ENCODE measurements at regions not wholly inside any gene's neighbourhood (a gene's known extent, or its start where the extent isn't known, plus 50 kb on each side); places are given as distances from the start of the nearest gene placed in this dataset.

- 13 to 88% (median 43%) methylated on average over 1 of the region's 1 CpG; no CpG with 5 or more reads in 4 of the 10 experiments for WGBS, 10 experiments
- Histone ChIP-seq H3K27ac (no peak overlapping the region), H3K4me3 (no peak overlapping the region), H3K4me1 (replicated peaks in 1 of 2) (peaks cover 9 to 18% of the 10 kb centered on the region in 2 donors)
- in situ Hi-C loops (cut with MboI; ENCODE audit: low pct_unique_long_range_greater_than_20kb in 2 of 9, low sequenced_read_pairs in 9 of 9, unreplicated experiment in 9 of 9): no loop called here
- no peak for ATAC-seq (replicated peaks in 6 of 8)
Measured at GRCh38 chr10:105988848-105989247, 1175.7 kb downstream of the SORCS1 start.

- Histone ChIP-seq H3K27ac (no peak overlapping the region), H3K4me3 (no peak overlapping the region), H3K4me1 (replicated peaks in 1 of 2) (peaks cover 9 to 32% of the 10 kb centered on the region in 2 donors)
- in situ Hi-C loops (cut with MboI; ENCODE audit: low pct_unique_long_range_greater_than_20kb in 2 of 9, low sequenced_read_pairs in 9 of 9, unreplicated experiment in 9 of 9): no loop called here
- 0 to 100% (median 68%) methylated on average over 1 to 3 of the region's 3 CpGs for WGBS, 10 experiments
- ATAC-seq (replicated peaks in 6 of 8): peak in 5 of 8 experiments; percentile 19 to 70 (median 68)
Measured at GRCh38 chr10:105986912-105987635, 1177.4 kb downstream of the SORCS1 start.

- Histone ChIP-seq H3K4me3 (no peak overlapping the region), H3K27ac (no peak overlapping the region), H3K4me1 (replicated peaks in 1 of 2) (peaks cover 9 to 32% of the 10 kb centered on the region in 2 donors)
- no peak for ATAC-seq (replicated peaks in 6 of 8)
- WGBS, 10 experiments: 17 to 100% (median 91%) methylated on average over 1 to 2 of the region's 2 CpGs; no CpG with 5 or more reads in 1 of the 10 experiments
- in situ Hi-C loops (cut with MboI; ENCODE audit: low pct_unique_long_range_greater_than_20kb in 2 of 9, low sequenced_read_pairs in 9 of 9, unreplicated experiment in 9 of 9): no loop called here
Measured at GRCh38 chr10:105986486-105986885, 1178.0 kb downstream of the SORCS1 start.

GRCh38 chr10:105982735-105983134 is 1181.8 kb downstream of the SORCS1 start:
- peaks cover 9 to 25% of the 10 kb centered on the region in 2 donors for H3K4me1 ChIP-seq (replicated peaks in 1 of 2)
- H3K27ac ChIP-seq: peak overlapping the region in 1 of 2 donors; percentile 10
- 8 to 52% (median 20%) methylated on average over 1 to 3 of the region's 3 CpGs; no CpG with 5 or more reads in 5 of the 10 experiments for WGBS, 10 experiments
- H3K4me3 ChIP-seq: no peak overlapping the region
- in situ Hi-C loops (cut with MboI; ENCODE audit: low pct_unique_long_range_greater_than_20kb in 2 of 9, low sequenced_read_pairs in 9 of 9, unreplicated experiment in 9 of 9): no loop called here
- ATAC-seq (replicated peaks in 6 of 8): peak in 5 of 8 experiments; percentile 54 to 91 (median 89)

GRCh38 chr10:105981679-105982078 is 1182.8 kb downstream of the SORCS1 start:
- Histone ChIP-seq H3K4me3 (no peak overlapping the region), H3K4me1 (replicated peaks in 1 of 2) (peaks cover 2 to 24% of the 10 kb centered on the region in 2 donors), H3K27ac (no peak overlapping the region)
- ATAC-seq (replicated peaks in 6 of 8): no peak
- WGBS, 10 experiments: 0 to 83% (median 40%) methylated on average over 1 to 2 of the region's 2 CpGs; no CpG with 5 or more reads in 5 of the 10 experiments
- in situ Hi-C loops (cut with MboI; ENCODE audit: low pct_unique_long_range_greater_than_20kb in 2 of 9, low sequenced_read_pairs in 9 of 9, unreplicated experiment in 9 of 9): no loop called here

DNA sequence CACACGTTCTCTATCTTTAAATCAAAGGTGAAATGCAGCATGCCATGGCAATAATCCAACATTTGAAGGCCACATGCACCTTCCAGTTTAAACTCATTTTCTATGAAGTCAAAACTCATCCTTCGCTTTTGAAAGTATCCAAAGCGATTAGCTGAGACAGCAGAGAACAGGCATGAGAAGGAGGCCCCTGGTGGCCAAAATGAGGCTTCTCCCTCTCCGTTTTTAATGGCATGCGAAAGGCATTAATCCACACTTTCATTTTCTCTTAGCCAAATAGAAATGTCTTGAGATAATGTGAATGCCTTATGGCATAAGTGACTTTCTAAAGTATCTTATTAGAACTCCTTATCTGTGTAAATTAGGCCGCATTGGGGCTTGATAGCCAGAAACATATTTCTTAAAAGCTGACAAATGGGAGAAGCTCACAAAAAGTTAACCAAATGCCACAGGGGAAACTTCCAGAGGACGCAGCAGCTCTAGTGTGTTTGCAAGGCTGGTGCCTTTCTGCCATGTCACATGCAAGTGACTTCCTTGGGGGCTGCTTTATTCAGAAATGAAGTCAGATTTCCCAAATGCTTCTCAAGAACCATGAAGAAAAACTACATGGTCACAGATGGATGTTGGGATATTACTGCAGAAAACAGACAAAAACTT is 1189.6 kb downstream of the SORCS1 start:
- peak in 3 of 8 experiments; percentile 84 to 93 (median 87) for ATAC-seq (replicated peaks in 6 of 8)
- WGBS, 10 experiments: 0 to 85% (median 55%) methylated on average over 2 to 7 of the region's 7 CpGs
- Histone ChIP-seq H3K27ac (no peak overlapping the region), H3K4me1 (replicated peaks in 1 of 2) (peaks cover 14 to 16% of the 10 kb centered on the region in 2 donors), H3K4me3 (no peak overlapping the region)
- in situ Hi-C loops (cut with MboI; ENCODE audit: low pct_unique_long_range_greater_than_20kb in 2 of 9, low sequenced_read_pairs in 9 of 9, unreplicated experiment in 9 of 9): loop anchor here in 2 of 9 experiments (25.0 kb wide), 1 partner anchor 187 kb away; no protein-coding TSS in a partner anchor

DNA sequence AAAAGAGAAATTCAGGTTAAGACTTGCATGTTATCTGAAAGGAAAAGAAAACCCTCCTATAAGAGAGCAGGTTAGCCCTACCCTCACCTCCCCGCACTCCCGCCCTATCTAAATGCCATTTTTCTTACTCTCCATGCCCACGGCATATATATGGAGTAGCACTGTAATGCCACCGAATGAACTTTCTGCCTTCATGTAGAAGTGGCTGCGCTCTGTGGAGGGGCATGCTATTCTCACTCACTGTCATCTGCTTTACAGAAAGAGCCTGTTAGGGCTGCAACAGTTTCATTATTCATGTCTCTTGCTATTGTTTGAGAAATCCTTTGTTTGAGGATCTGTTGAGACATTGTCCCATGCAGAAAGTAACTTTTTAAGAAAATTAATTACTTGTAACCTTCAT is 1190.6 kb downstream of the SORCS1 start:
- 23 to 92% (median 70%) methylated on average over 1 to 4 of the region's 5 CpGs; no CpG with 5 or more reads in 3 of the 10 experiments for WGBS, 10 experiments

DNA sequence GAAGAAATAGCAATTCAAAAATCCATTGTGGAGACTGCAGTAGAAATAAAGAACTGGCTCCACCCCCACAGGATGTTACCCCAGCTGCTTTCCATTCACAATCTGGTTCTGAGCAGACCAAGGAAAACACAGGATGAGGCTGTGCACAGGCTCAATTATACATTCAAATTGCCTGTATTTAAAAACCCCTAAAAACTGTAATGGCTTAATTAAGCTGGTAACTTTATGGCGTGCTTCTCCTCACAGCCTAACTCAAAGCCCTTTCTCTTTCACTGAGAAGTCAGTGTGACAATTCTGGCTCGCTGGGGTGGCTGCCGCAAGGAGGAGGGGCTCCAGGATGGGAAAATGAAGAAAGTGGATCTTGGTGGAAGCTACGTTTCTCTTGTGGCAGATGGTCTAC is 1191.1 kb downstream of the SORCS1 start:
- ATAC-seq (replicated peaks in 6 of 8): peak in 6 of 8 experiments; percentile 37 to 87 (median 82)
- peaks cover 14 to 16% of the 10 kb centered on the region in 2 donors for H3K4me1 ChIP-seq (replicated peaks in 1 of 2)
- 0 to 50% (median 17%) methylated on average over 1 to 4 of the region's 4 CpGs; no CpG with 5 or more reads in 4 of the 10 experiments for WGBS, 10 experiments
- in situ Hi-C loops (cut with MboI; ENCODE audit: low pct_unique_long_range_greater_than_20kb in 2 of 9, low sequenced_read_pairs in 9 of 9, unreplicated experiment in 9 of 9): loop anchor here in 2 of 9 experiments (25.0 kb wide), 1 partner anchor 189 kb away; no protein-coding TSS in a partner anchor
- no peak overlapping the region for H3K4me3 ChIP-seq
- H3K27ac ChIP-seq: no peak overlapping the region

More for the DNA sequence above, 1190.6 kb downstream of the SORCS1 start:
- peaks cover 14 to 16% of the 10 kb centered on the region in 2 donors for H3K4me1 ChIP-seq (replicated peaks in 1 of 2)
- ATAC-seq (replicated peaks in 6 of 8): peak in 5 of 8 experiments; percentile 38 to 78 (median 57)
- H3K27ac ChIP-seq: no peak overlapping the region
- in situ Hi-C loops (cut with MboI; ENCODE audit: low pct_unique_long_range_greater_than_20kb in 2 of 9, low sequenced_read_pairs in 9 of 9, unreplicated experiment in 9 of 9): loop anchor here in 2 of 9 experiments (25.0 kb wide), 1 partner anchor 188 kb away; no protein-coding TSS in a partner anchor
- H3K4me3 ChIP-seq: no peak overlapping the region

DNA sequence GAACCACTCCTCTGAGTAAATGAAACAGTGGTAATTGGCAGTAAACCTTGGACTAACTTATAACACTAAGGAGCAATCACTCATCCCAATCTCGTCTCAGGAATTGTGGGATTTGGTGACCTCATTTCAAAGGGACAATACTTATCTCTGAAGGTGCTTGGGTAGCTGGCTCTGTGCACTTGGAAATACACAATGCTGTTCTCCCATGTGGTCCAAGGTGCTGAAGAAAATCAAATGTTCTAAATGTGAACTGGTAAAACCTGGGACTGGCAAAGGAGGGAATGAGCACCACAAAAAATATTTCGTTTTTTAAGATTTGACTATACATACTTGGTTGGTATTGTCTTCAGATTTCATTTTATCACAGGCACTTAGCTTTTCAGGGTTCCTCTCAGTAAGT is 1193.0 kb downstream of the SORCS1 start:
- WGBS, 10 experiments: 0 to 100% (median 86%) methylated on average over 1 to 2 of the region's 2 CpGs; no CpG with 5 or more reads in 3 of the 10 experiments
- no peak for ATAC-seq (replicated peaks in 6 of 8)
- peaks cover 14 to 16% of the 10 kb centered on the region in 2 donors for H3K4me1 ChIP-seq (replicated peaks in 1 of 2)
- H3K4me3 ChIP-seq: no peak overlapping the region
- H3K27ac ChIP-seq: no peak overlapping the region
- in situ Hi-C loops (cut with MboI; ENCODE audit: low pct_unique_long_range_greater_than_20kb in 2 of 9, low sequenced_read_pairs in 9 of 9, unreplicated experiment in 9 of 9): loop anchor here in 2 of 9 experiments (25.0 kb wide), 1 partner anchor 191 kb away; no protein-coding TSS in a partner anchor

- no peak for ATAC-seq (replicated peaks in 6 of 8)
- H3K27ac ChIP-seq: no peak overlapping the region
- H3K4me3 ChIP-seq: no peak overlapping the region
- H3K4me1 ChIP-seq (replicated peaks in 1 of 2): peaks cover 14 to 16% of the 10 kb centered on the region in 2 donors
- in situ Hi-C loops (cut with MboI; ENCODE audit: low pct_unique_long_range_greater_than_20kb in 2 of 9, low sequenced_read_pairs in 9 of 9, unreplicated experiment in 9 of 9): loop anchor here in 2 of 9 experiments (25.0 kb wide), 1 partner anchor 192 kb away; no protein-coding TSS in a partner anchor
- 6 to 86% (median 49%) methylated on average over 2 to 12 of the region's 12 CpGs; no CpG with 5 or more reads in 2 of the 10 experiments for WGBS, 10 experiments
Measured at GRCh38 chr10:105969884-105970377, 1194.6 kb downstream of the SORCS1 start.

GRCh38 chr10:105968666-105969065 is 1195.8 kb downstream of the SORCS1 start:
- in situ Hi-C loops (cut with MboI; ENCODE audit: low pct_unique_long_range_greater_than_20kb in 2 of 9, low sequenced_read_pairs in 9 of 9, unreplicated experiment in 9 of 9): loop anchor here in 2 of 9 experiments (25.0 kb wide), 1 partner anchor 194 kb away; no protein-coding TSS in a partner anchor
- WGBS, 10 experiments: 0 to 97% (median 88%) methylated on average over 1 to 3 of the region's 3 CpGs; no CpG with 5 or more reads in 1 of the 10 experiments
- no peak overlapping the region for H3K27ac ChIP-seq
- peaks cover 12 to 13% of the 10 kb centered on the region in 2 donors for H3K4me1 ChIP-seq (replicated peaks in 1 of 2)
- no peak overlapping the region for H3K4me3 ChIP-seq
- ATAC-seq (replicated peaks in 6 of 8): no peak

DNA sequence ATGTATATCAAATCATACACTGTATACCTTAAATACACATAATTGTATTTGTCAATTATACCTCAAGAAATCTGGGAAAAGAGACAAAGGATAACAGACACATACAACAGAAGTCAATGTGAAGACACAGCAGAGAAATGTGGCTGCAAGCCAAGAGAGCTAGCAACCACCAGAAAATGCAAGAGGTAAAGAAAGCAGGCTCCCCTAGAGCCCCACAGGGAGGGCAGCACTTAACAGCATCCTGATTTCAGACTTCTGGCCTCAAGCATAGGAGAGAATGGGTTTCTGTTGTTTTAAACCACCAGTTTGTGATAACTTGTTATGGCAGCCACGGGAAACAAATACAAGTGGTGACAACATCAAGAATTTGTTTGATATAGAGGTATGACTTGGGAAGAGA is 1197.2 kb downstream of the SORCS1 start:
- in situ Hi-C loops (cut with MboI; ENCODE audit: low pct_unique_long_range_greater_than_20kb in 2 of 9, low sequenced_read_pairs in 9 of 9, unreplicated experiment in 9 of 9): loop anchor here in 2 of 9 experiments (25.0 kb wide), 1 partner anchor 195 kb away; no protein-coding TSS in a partner anchor
- Histone ChIP-seq H3K4me3 (no peak overlapping the region), H3K27ac (no peak overlapping the region), H3K4me1 (replicated peaks in 1 of 2) (peaks cover 10 to 11% of the 10 kb centered on the region in 2 donors)
- ATAC-seq (replicated peaks in 6 of 8): peak in 1 of 8 experiments; percentile 50
- 0 to 80% (median 18%) methylated on average over 1 of the region's 1 CpG; no CpG with 5 or more reads in 5 of the 10 experiments for WGBS, 10 experiments
